ENCODE measurements at regions not wholly inside any gene's neighbourhood (a gene's known extent, or its start where the extent isn't known, plus 50 kb on each side); places are given as distances from the start of the nearest gene placed in this dataset.

GRCh38 chr9:2253636-2254580 is 238.8 kb downstream of the SMARCA2 start:
- TF ChIP-seq CTCF (IDR thresholded peaks at IDR 0.05): no peak
- TF ChIP-seq REST (IDR thresholded peaks at IDR 0.05; ENCODE audit: insufficient read depth in 1 of 2, low read depth in 2 of 2, low read length in 1 of 2): no peak
- TF ChIP-seq POLR2AphosphoS5 (IDR thresholded peaks at IDR 0.05; ENCODE audit: low read depth, low read length): no peak
- TF ChIP-seq TCF7L2 (IDR thresholded peaks at IDR 0.05; ENCODE audit: low read depth, low read length): no peak
- TF ChIP-seq SIN3A (IDR thresholded peaks at IDR 0.05; ENCODE audit: borderline replicate concordance, insufficient read depth, low read depth, low read length): no peak

Measured in Panc1 (cell line).